Testis (tissue), 2 donors: ENCODE measurements at regions not wholly inside any gene's neighbourhood (a gene's known extent, or its start where the extent isn't known, plus 50 kb on each side); places are given as distances from the start of the nearest gene placed in this dataset.

Experiments used
- DNase-seq: peaks from one replicate; pipeline ENCODE4 v3.0.0-alpha.2; 2019
- H3K27ac ChIP-seq, 2 donors: fragments of 200-600 bp; sonication (generic); one replicate each; pipeline ENCODE4 v1.5.1; 2019
- H3K27me3 ChIP-seq: fragments of 200-600 bp; sonication (generic); one replicate; pipeline ENCODE4 v1.5.1; 2019
- H3K36me3 ChIP-seq: fragments of 200-600 bp; sonication (generic); one replicate; pipeline ENCODE4 v1.5.1; 2017; ENCODE audit warnings: low read depth; ENCODE audit errors: missing control alignments
- H3K4me1 ChIP-seq: fragments of 200-600 bp; sonication (generic); one replicate; pipeline ENCODE4 v1.5.1; 2019
- H3K4me3 ChIP-seq, 2 donors: fragments of 200-600 bp; sonication (generic); one replicate each; pipeline ENCODE4 v1.5.1; 2017 to 2019
- H3K9me3 ChIP-seq: fragments of 200-600 bp; sonication (generic); one replicate; pipeline ENCODE4 v1.5.1; 2017
- CTCF ChIP-seq, 3 experiments: fragments of 450-650 bp in 2 of 3; fragments of 200-600 bp in 1 of 3; sonication (generic) in 1 of 3; IDR thresholded peaks; one replicate each; pipeline ENCODE4 v1.5.1; 2016 to 2019; ENCODE audit warnings: antibody characterized with exemption in 3 of 3, mild to moderate bottlenecking in 2 of 3, moderate library complexity in 1 of 3
- POLR2A ChIP-seq: fragments of 450-650 bp; IDR thresholded peaks from one replicate; pipeline ENCODE4 v1.6.1; 2017; ENCODE audit warnings: antibody characterized with exemption, mild to moderate bottlenecking, moderate library complexity
- WGBS, 2 donors: methylation state at CpG; one replicate each; pipeline ENCODE4 v1.1.5; 2018; 5-methylcytosine and 5-hydroxymethylcytosine counted together
- intact Hi-C: fragments of 100-400 bp; cut with DNase I; formaldehyde crosslinking; loops from one replicate; pipeline ENCODE4 v1.15.1; 2023; ENCODE audit warnings: low total_unique reads

GRCh38 chr6:84449220-84449619 lies 221.8 kb upstream of the CEP162 start:
- H3K27me3 ChIP-seq: no peaks in the 10 kb centered on the region
- whole genome bisulfite sequencing, 2 donors: 45 to 56% methylated on average over 6 of the region's 6 CpGs
- H3K4me1 ChIP-seq: no peaks in the 10 kb centered on the region
- intact Hi-C loops: no loop called here
- no peak for DNase-seq
- TF ChIP-seq POLR2A (no peak), CTCF (IDR thresholded peaks at IDR 0.05) (no peak)
- H3K36me3 ChIP-seq: no peaks in the 10 kb centered on the region
- H3K27ac ChIP-seq: no peak overlapping the region
- H3K4me3 ChIP-seq: no peak overlapping the region
- no peaks in the 10 kb centered on the region for H3K9me3 ChIP-seq

- intact Hi-C loops: no loop called here
- H3K4me1 ChIP-seq: no peaks in the 10 kb centered on the region
- no peak for TF ChIP-seq CTCF (IDR thresholded peaks at IDR 0.05)
- no peak for TF ChIP-seq POLR2A
- no peaks in the 10 kb centered on the region for H3K27me3 ChIP-seq
- no peaks in the 10 kb centered on the region for H3K36me3 ChIP-seq
- WGBS, 2 donors: 79 to 92% methylated on average over 2 of the region's 2 CpGs
- no peaks in the 10 kb centered on the region for H3K9me3 ChIP-seq
- H3K4me3 ChIP-seq: no peak overlapping the region
- H3K27ac ChIP-seq: no peak overlapping the region
- DNase-seq: no peak
Observed at GRCh38 chr6:84448331-84448730, 220.9 kb upstream of the CEP162 start.

- Histone ChIP-seq H3K27ac (no peak overlapping the region), H3K9me3 (no peaks in the 10 kb centered on the region), H3K27me3 (no peaks in the 10 kb centered on the region), H3K4me3 (no peak overlapping the region), H3K4me1 (no peaks in the 10 kb centered on the region), H3K36me3 (no peaks in the 10 kb centered on the region)
- TF ChIP-seq POLR2A: no peak
- TF ChIP-seq CTCF (IDR thresholded peaks at IDR 0.05): no peak
- intact Hi-C loops: no loop called here
- peak; percentile 32 for DNase-seq
- 66 to 79% methylated on average over 3 of the region's 3 CpGs for WGBS, 2 donors
Observed at GRCh38 chr6:84447651-84448050, 220.2 kb upstream of the CEP162 start.

GRCh38 chr6:84445068-84445467 lies 217.6 kb upstream of the CEP162 start:
- intact Hi-C loops: no loop called here
- Histone ChIP-seq H3K4me1 (no peaks in the 10 kb centered on the region), H3K9me3 (no peaks in the 10 kb centered on the region), H3K27me3 (no peaks in the 10 kb centered on the region), H3K27ac (no peak overlapping the region), H3K4me3 (no peak overlapping the region), H3K36me3 (no peaks in the 10 kb centered on the region)
- no peak for TF ChIP-seq CTCF (IDR thresholded peaks at IDR 0.05)
- no peak for TF ChIP-seq POLR2A
- no peak for DNase-seq

GRCh38 chr6:84442208-84442607 lies 214.8 kb upstream of the CEP162 start:
- intact Hi-C loops: no loop called here
- WGBS, 2 donors: 81 to 94% methylated on average over 3 of the region's 3 CpGs
- TF ChIP-seq POLR2A: no peak
- TF ChIP-seq CTCF (IDR thresholded peaks at IDR 0.05): no peak
- DNase-seq: no peak
- Histone ChIP-seq H3K27ac (no peak overlapping the region), H3K4me3 (no peak overlapping the region), H3K4me1 (no peaks in the 10 kb centered on the region), H3K27me3 (no peaks in the 10 kb centered on the region), H3K9me3 (no peaks in the 10 kb centered on the region), H3K36me3 (no peaks in the 10 kb centered on the region)
